CD4-positive, alpha-beta T cell treated with Interferon alpha-2 for 1 hour (primary cell): ENCODE measurements at regions not wholly inside any gene's neighbourhood (a gene's known extent, or its start where the extent isn't known, plus 50 kb on each side); places are given as distances from the start of the nearest gene placed in this dataset.
A peak's percentile ranks its signal among the peaks of the same experiment; 100 is the strongest.
"Not testable (repeated sequence)": the region's sequence is repeated elsewhere in the genome, so short reads cannot be mapped to it uniquely, and the experiment has no call there.

Source experiments
- DNase-seq, 2 donors: peaks; one replicate each; pipeline ENCODE4 v3.0.0-alpha.2; 2020 to 2022

DNA sequence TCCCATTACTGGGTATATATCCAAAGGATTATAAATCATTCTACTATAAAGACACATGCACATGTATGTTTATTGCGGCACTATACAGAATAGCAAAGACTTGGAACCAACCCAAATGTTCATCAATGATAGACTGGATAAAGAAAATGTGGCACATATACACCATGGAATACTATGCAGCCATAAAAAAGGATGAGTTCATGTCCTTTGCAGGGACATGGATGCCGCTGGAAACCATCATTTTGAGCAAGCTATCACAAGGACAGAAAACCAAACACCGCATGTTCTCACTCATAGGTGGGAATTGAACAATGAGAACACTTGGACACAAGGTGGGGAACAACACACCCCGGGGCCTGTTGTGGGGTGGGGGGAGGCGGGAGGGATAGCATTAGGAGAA is 57.0 kb upstream of the NEUROD1 start:
- not testable (repeated sequence) for DNase-seq

DNA sequence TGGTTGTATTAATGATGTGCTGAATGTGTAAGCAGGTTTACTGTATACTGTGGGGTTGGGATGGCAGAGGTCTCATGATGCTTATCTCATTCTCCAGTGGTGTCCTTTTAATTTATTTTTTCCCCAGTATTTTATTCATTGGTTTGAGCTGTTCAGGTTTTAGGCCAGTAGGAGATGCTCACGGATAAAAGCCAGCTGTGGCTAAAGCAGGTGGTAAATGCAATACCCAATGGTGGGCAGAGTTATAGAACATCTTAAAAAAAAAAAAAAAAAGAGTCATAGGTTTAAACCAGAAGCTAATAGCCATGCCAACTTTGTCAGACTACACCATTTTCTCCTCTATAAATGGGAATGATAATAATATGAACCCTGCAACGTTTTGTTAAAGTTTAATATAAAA is 57.8 kb upstream of the NEUROD1 start:
- DNase-seq, result no peak

DNA sequence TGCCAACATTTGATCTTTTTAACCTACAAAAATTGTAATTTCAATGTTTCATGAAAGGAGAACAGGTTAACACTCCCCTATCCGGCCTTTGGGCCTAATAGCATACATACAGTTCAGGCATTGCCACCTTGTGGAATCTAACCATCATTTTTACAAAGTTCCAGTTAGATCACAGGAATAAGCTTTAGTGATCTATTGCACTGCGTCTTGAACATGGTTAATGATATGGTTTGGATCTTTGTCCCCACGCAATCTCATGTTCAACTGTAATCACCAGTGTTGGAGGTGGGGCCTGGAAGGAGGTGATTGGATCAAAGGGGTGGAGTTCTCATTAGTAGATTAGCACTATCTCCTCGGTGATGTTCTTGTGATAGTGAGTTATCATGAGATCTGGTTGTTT is 58.2 kb upstream of the NEUROD1 start:
- no peak for DNase-seq

GRCh38 chr2:181741756-181742155 is 61.4 kb upstream of the NEUROD1 start:
- DNase-seq, result no peak

GRCh38 chr2:181742361-181742760 is 62.0 kb upstream of the NEUROD1 start:
- DNase-seq, result no peak

DNA sequence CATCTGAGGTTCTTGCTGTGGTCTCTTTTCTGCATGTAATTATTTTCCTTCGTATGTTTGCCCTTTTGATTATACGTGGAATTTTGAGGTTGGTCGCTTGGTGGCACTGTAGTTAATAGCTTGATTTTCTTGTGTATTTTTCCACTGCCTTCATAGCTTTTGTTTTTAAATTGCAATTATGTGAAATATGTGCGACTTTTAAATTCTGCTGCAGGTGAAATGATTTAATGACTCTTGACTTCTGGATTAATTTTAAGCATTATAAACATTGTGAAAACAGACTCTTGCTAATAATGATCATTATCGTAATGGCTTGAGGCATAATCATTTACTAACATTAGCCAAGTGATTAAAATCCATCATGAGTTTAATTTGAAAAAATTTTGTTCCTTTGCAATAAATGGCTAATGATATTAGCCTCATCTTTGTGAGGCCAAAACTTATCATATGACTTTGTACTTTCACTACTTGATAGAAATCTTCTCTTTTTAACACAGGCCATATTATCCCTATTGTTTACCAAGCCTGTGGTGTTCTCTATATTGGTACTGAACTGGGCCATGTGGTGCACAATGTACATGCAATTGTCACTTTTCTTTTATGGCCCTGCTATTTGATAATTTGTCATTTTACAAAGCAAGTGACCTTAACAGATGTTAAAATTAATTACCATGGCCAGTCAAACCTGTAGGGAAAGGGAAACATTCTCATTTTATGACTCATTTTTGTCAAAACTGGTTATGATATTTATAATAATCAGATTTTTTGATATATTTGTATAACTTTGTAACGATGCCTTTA is 62.8 kb upstream of the NEUROD1 start:
- DNase-seq, result peak; percentile 11 to 50

DNA sequence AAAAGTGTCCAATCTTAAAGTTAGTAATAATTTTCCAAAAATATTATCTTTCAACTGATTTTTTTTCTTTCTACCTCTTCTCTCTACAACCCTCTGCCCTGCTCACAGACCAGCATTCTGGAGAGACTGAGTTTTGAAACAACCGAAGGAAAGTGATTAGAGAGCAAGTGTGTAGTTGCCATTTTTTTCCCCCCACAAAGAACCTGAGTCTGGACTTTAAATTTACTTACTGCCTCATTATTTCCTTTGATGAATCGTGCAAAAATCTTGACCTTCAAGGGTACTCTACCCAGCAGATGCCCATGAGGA is 63.4 kb upstream of the NEUROD1 start:
- DNase-seq, result no peak

GRCh38 chr2:181745796-181746540 is 65.7 kb upstream of the NEUROD1 start:
- DNase-seq, result no peak

GRCh38 chr2:181746844-181747243 is 66.5 kb upstream of the NEUROD1 start:
- DNase-seq, result no peak

GRCh38 chr2:181750305-181750704 is 70.0 kb upstream of the NEUROD1 start:
- DNase-seq, result no peak

DNA sequence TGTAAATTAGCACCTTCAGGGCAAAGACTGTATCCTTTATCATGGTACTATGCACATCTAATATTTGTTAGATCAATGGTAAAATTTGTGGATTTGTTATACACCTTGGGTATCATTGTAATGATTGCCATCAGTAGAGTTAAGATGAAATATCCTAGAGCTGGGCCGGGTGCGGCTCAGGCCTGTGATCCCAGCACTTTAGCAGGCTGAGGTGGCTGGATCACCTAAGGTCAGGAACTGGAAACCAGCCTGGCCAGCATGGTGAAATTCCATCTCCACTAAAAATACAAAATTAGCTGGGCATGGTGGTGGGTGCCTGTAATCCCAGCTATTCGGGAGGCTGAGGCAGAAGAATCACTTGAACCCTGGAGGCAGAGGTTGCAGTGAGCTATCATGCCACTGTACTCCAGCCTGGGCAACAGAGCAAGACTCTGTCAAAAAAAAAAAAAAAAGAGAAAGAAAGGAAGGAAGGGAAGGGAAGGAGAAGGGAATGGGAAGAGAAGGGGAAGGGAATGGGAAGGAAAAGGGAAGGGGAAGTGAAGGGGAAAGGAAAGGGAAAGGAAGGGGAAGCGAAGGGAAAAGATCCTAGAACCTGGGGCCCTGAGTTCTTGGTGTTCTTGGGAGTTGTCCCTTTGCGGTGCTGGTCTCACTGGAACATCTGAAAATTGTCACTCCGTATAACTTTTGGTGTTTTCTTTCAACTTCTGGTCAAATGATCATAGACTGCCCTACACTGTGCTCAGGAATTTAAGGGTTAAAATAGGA is 71.1 kb upstream of the NEUROD1 start:
- DNase-seq, result no peak

GRCh38 chr2:181752301-181752700 is 72.0 kb upstream of the NEUROD1 start:
- no peak for DNase-seq

GRCh38 chr2:181753686-181754085 is 73.4 kb upstream of the NEUROD1 start:
- DNase-seq, result no peak

DNA sequence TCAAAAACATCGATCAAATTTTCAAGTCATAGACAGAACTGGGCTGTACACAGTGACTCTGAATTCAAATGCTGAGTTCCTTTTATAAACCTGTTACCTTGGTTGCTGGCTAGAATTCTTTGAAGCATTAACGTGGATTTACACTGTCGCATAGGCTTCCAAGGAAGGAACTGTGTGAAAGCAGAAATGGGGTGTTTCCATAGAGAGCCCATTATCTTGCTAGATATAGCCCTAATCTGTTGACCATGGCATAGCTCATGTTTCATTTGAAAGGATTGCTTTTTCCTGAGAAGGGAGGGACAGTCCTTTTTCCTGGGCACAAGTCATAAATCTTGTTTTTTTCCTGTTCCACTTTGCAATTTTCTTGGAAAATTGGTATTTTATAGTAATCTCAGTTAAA is 73.8 kb upstream of the NEUROD1 start:
- DNase-seq, result no peak

- no peak for DNase-seq
Measured at GRCh38 chr2:181755181-181755580, 74.9 kb upstream of the NEUROD1 start.

- no peak for DNase-seq
Measured at GRCh38 chr2:181760521-181760920, 80.2 kb upstream of the NEUROD1 start.

DNA sequence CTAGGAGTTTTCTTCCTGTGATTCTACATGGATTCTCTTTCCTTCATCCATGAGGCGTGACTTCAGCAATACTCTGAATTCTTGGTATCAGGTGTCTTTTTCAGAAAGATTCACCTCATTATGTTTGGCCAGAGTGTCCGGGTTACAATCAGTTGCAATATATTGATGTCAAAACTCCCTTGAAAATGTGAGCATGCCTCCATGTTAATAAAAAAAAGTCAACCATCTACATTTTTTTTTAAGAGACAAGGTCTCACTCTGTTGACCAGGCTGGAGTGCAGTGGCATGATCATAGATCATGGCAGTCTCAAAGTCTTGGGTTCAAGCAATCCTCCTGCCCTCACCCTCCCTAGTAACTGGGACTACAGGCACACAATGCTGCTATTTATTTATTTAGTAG is 80.9 kb upstream of the NEUROD1 start:
- no peak for DNase-seq

DNA sequence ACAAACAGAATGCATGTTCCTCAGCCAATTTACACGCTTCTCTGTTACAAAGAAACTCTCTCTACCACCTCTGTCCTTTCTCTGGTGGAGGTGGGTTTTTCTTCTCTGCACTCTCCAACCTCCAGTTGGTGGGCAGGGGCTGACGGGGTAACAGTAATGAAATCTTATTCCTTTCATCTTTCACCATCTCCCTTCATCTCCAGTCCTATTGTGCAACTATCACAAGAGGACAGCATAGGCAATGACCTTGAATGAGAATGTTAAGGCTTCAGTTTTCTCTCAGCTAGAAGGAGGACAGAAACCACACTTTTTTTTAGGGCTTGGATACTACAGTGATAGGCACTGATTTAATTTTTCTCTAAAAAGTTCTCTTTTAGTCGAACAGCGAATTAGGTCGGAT is 81.7 kb upstream of the NEUROD1 start:
- no peak for DNase-seq

DNA sequence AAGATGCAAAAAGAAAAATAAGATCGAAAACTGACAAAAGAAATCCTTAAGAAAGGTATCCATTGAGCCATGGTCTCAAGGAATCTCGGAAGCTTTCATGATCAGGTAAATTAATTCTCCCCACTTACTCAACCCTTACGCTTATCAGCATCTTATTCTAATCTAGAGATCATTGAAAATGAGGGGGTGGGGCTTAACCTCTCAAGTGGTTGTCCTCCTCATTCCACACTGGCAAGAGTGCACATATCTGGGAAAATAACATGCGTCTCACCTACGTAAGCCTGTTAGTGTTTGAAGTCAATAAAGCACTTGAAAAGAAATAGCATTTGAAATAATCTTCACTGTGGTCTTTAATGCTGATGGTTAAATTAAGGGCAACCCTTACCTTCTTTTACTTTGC is 82.5 kb upstream of the NEUROD1 start:
- DNase-seq, result no peak

DNA sequence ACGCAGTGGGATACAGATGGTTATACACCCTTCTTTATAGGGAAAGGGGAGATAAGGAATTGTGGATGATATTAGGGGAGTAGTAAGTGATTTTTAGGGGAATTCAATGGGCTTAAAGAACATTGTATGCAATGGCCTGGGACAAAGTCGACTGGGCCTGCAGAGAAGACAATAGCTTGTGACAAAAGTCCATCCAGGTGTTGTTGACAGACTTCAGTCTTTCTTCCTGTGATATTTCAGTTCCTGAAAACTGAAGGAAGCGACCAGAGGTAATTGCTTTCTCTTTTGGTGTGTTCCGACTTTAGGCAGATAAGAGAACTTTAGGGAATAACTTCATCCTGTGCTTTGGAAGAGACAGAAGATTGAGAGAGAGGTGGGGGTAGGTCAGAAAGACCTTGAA is 83.1 kb upstream of the NEUROD1 start:
- no peak for DNase-seq

DNA sequence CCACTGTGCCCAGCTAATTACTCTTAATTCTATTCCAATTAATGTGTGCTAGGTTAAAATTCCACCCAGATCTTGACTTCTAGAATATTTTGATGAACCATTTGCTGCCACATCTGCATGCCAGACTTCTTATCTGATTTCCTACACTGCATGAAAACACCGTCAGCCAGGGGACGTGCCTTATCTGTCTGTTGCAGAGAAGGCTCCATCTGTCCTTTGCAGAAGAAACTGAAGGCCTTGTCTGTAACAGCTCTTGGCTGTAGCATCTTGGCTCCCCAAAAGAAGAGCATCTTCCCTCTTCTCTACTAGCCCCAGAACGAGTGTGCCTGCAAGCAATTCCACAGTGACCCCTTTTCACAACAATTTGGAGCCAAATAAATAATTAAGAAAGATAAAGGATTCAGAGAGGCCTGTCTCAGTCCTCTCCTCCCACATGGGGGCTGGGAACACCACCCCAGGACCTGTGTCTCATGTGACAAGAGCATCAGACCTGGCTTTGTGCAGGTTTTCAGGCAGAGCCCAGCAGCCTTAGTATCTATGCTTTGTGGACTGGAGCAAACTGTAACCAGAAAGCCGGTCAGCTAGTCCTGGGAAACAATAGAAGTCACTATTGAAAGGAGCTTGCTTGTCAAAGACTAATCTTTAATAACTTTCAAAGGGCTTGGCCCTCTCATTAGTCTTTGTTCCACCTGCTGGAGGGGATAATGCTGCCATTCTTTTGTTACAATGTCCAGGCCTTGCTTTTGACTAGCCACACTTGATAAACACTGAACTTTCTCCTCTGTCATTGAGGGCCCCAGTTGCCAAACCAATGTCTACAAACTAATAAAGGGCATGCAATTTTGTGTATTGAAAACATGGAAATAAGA is 84.0 kb upstream of the NEUROD1 start:
- DNase-seq, result no peak

DNA sequence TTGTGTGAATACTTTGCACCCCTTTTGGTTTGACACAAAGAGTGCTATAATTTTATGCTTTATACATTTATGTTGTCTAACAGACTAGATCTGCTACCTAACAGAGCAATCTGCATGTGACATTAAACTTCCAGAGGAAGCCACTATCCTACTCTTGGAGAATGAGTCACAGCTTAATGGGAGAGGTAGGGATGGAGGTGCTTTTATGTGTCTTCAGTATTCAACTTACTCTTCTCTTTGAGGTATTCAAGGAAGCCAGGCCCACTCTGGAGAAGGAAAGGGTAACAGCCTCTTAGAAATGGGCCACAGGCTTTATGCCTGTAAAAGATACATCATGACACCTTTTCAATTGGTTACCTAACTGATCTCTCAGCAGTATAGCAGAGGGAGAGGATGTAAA is 85.8 kb upstream of the NEUROD1 start:
- no peak for DNase-seq

GRCh38 chr2:181770150-181770549 is 89.8 kb upstream of the NEUROD1 start:
- DNase-seq, result no peak
